COR-L47 (cell line): ENCODE measurements at regions not wholly inside any gene's neighbourhood (a gene's known extent, or its start where the extent isn't known, plus 50 kb on each side); places are given as distances from the start of the nearest gene placed in this dataset.
"Not testable (repeated sequence)": the region's sequence is repeated elsewhere in the genome, so short reads cannot be mapped to it uniquely, and the experiment has no call there.

Experiments
- DNase-seq: peaks from one replicate; lab custom pipeline; 2025; lab: John Stamatoyannopoulos, UW

- DNase-seq: not testable (repeated sequence)
Observed at GRCh38 chr6:71007298-71007697, 50.4 kb upstream of the B3GAT2 start.

- DNase-seq: no peak
Observed at GRCh38 chr6:71011871-71012371, 55.1 kb upstream of the B3GAT2 start.

- DNase-seq: peak; percentile 59
Observed at GRCh38 chr6:71012866-71013469, 56.1 kb upstream of the B3GAT2 start.

GRCh38 chr6:71015392-71015791, 58.5 kb upstream of the B3GAT2 start:
- DNase-seq: no peak

GRCh38 chr6:71028236-71028876, 71.5 kb upstream of the B3GAT2 start:
- DNase-seq: no peak

GRCh38 chr6:71028877-71029252, 72.0 kb upstream of the B3GAT2 start:
- no peak for DNase-seq

GRCh38 chr6:71029555-71029954, 72.7 kb upstream of the B3GAT2 start:
- DNase-seq: no peak

- DNase-seq: no peak
Observed at GRCh38 chr6:71031912-71032311, 75.1 kb upstream of the B3GAT2 start.

- DNase-seq: no peak
Observed at GRCh38 chr6:71033171-71033570, 76.3 kb upstream of the B3GAT2 start.

GRCh38 chr6:71033890-71034289, 77.0 kb upstream of the B3GAT2 start:
- no peak for DNase-seq

- DNase-seq: no peak
Observed at GRCh38 chr6:71034563-71035345, 77.9 kb upstream of the B3GAT2 start.

GRCh38 chr6:71035871-71036270, 79.0 kb upstream of the B3GAT2 start:
- no peak for DNase-seq

GRCh38 chr6:71038711-71039344, 82.0 kb upstream of the B3GAT2 start:
- DNase-seq: no peak

- peak; percentile 44 for DNase-seq
Observed at GRCh38 chr6:71040043-71040442, 83.2 kb upstream of the B3GAT2 start.

- DNase-seq: no peak
Observed at GRCh38 chr6:71040841-71041240, 84.0 kb upstream of the B3GAT2 start.

- no peak for DNase-seq
Observed at GRCh38 chr6:71043902-71044301, 87.0 kb upstream of the B3GAT2 start.

- no peak for DNase-seq
Observed at GRCh38 chr6:71044753-71045152, 87.9 kb upstream of the B3GAT2 start.

GRCh38 chr6:71045296-71045695, 88.4 kb upstream of the B3GAT2 start:
- no peak for DNase-seq

GRCh38 chr6:71047417-71047816, 90.6 kb upstream of the B3GAT2 start:
- DNase-seq: no peak

GRCh38 chr6:71048320-71049164, 91.7 kb upstream of the B3GAT2 start:
- no peak for DNase-seq

- no peak for DNase-seq
Observed at GRCh38 chr6:71049198-71049770, 92.4 kb upstream of the B3GAT2 start.
